ENCODE measurements at regions not wholly inside any gene's neighbourhood (a gene's known extent, or its start where the extent isn't known, plus 50 kb on each side); places are given as distances from the start of the nearest gene placed in this dataset.

GRCh38 chr18:65994302-65994701, 243.5 kb downstream of the CDH7 start:
- Histone ChIP-seq H3K4me3 (no peak overlapping the region), H3K27ac (replicated peaks) (no peak overlapping the region), H3K27me3 (ENCODE audit: low read depth) (no peaks in the 10 kb centered on the region), H3K4me1 (no peaks in the 10 kb centered on the region), H3K36me3 (no peaks in the 10 kb centered on the region), H3K9me3 (replicated peaks) (no peaks in the 10 kb centered on the region)
- intact Hi-C loops (cut with micrococcal nuclease): no loop called here
- no peak for DNase-seq
- TF ChIP-seq CTCF (IDR thresholded peaks at IDR 0.05; ENCODE audit: borderline replicate concordance): no peak

- DNase-seq: no peak
- intact Hi-C loops (cut with micrococcal nuclease): no loop called here
- Histone ChIP-seq H3K9me3 (replicated peaks) (no peaks in the 10 kb centered on the region), H3K27me3 (ENCODE audit: low read depth) (no peaks in the 10 kb centered on the region), H3K27ac (replicated peaks) (no peak overlapping the region), H3K4me3 (no peak overlapping the region), H3K36me3 (no peaks in the 10 kb centered on the region), H3K4me1 (no peaks in the 10 kb centered on the region)
- no peak for TF ChIP-seq CTCF (IDR thresholded peaks at IDR 0.05; ENCODE audit: borderline replicate concordance)
Measured at GRCh38 chr18:65990944-65991708, 240.3 kb downstream of the CDH7 start.

GRCh38 chr18:65990174-65990690, 239.4 kb downstream of the CDH7 start:
- H3K27ac ChIP-seq (replicated peaks): no peak overlapping the region
- no peak for TF ChIP-seq CTCF (IDR thresholded peaks at IDR 0.05; ENCODE audit: borderline replicate concordance)
- intact Hi-C loops (cut with micrococcal nuclease): no loop called here
- H3K36me3 ChIP-seq: no peaks in the 10 kb centered on the region
- DNase-seq: no peak
- no peaks in the 10 kb centered on the region for H3K9me3 ChIP-seq (replicated peaks)
- H3K4me3 ChIP-seq: no peak overlapping the region
- H3K4me1 ChIP-seq: no peaks in the 10 kb centered on the region
- H3K27me3 ChIP-seq (ENCODE audit: low read depth): no peaks in the 10 kb centered on the region

- Histone ChIP-seq H3K4me1 (no peaks in the 10 kb centered on the region), H3K36me3 (no peaks in the 10 kb centered on the region), H3K27ac (replicated peaks) (no peak overlapping the region), H3K4me3 (no peak overlapping the region), H3K9me3 (replicated peaks) (no peaks in the 10 kb centered on the region), H3K27me3 (ENCODE audit: low read depth) (no peaks in the 10 kb centered on the region)
- intact Hi-C loops (cut with micrococcal nuclease): no loop called here
- DNase-seq: no peak
- no peak for TF ChIP-seq CTCF (IDR thresholded peaks at IDR 0.05; ENCODE audit: borderline replicate concordance)
Measured at GRCh38 chr18:65988972-65989371, 238.2 kb downstream of the CDH7 start.

GRCh38 chr18:65988386-65988785, 237.6 kb downstream of the CDH7 start:
- no peaks in the 10 kb centered on the region for H3K36me3 ChIP-seq
- no peak for TF ChIP-seq CTCF (IDR thresholded peaks at IDR 0.05; ENCODE audit: borderline replicate concordance)
- no peaks in the 10 kb centered on the region for H3K27me3 ChIP-seq (ENCODE audit: low read depth)
- no peak overlapping the region for H3K4me3 ChIP-seq
- DNase-seq: no peak
- H3K9me3 ChIP-seq (replicated peaks): peaks cover 4% of the 10 kb centered on the region
- no peak overlapping the region for H3K27ac ChIP-seq (replicated peaks)
- H3K4me1 ChIP-seq: no peaks in the 10 kb centered on the region
- intact Hi-C loops (cut with micrococcal nuclease): no loop called here
